GM12892 (cell line): ENCODE measurements at regions not wholly inside any gene's neighbourhood (a gene's known extent, or its start where the extent isn't known, plus 50 kb on each side); places are given as distances from the start of the nearest gene placed in this dataset.

Source experiments
- POLR2A ChIP-seq: IDR thresholded peaks from 2 replicates; pipeline ENCODE4 v1.6.1; 2011; ENCODE audit warnings: low read depth, low read length, control low read depth
- POLR2AphosphoS5 ChIP-seq: IDR thresholded peaks from 2 replicates; pipeline ENCODE4 v1.6.1; 2011; ENCODE audit warnings: low read depth, low read length, control low read depth
- TAF1 ChIP-seq: IDR thresholded peaks from 2 replicates; pipeline ENCODE4 v1.6.1; 2011; ENCODE audit warnings: low read depth, mild to moderate bottlenecking, control low read depth, low read length, borderline replicate concordance

DNA sequence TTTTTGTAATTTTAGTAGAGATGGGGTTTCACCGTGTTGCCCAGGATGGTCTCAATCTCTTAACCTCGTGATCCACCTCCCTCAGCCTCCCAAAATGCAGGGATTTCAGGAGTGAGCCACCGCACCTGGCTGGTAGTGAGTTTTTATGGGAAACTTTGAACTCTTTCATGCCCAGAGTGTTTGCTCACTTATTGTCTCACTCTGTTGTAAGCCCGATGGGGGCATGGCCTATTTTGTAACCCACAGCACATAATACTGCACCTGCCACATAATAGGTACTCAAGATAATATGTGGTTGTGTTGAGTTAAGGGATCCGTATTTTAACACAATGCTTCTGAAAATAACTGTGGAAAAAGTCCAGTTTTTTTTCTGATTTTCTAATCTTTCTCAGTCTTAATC, 109.6 kb upstream of the GIMD1 start:
- no peak for TF ChIP-seq POLR2AphosphoS5
- no peak for TF ChIP-seq POLR2A
- TF ChIP-seq TAF1 = no peak
